ENCODE measurements at regions not wholly inside any gene's neighbourhood (a gene's known extent, or its start where the extent isn't known, plus 50 kb on each side); places are given as distances from the start of the nearest gene placed in this dataset.

DNA sequence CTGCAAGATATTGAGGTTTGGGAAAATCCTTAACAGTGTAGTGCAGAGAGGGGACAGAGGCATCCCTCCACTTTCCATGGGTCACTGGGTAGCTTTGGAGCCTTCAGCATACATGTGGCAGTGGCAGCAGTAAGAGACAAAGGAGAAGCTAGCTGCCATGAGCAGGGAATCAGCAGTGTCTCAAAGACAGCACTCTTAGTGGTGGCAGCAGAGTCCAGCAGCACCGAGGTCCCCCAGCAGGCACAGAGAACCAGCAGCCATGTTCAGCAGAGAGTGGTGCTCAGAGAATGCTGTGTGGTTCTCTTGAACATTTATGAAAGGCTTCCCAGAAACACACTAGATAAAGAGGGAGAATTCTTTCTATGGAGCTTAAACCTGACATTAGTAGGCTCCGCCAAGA, 308.5 kb downstream of the CENPC start:
- intact Hi-C loops (cut with DNase I): no loop called here
- Histone ChIP-seq H3K27me3 (no peaks in the 10 kb centered on the region), H3K4me3 (no peak overlapping the region), H3K4me1 (no peaks in the 10 kb centered on the region), H3K27ac (no peak overlapping the region), H3K9me3 (no peaks in the 10 kb centered on the region), H3K36me3 (no peaks in the 10 kb centered on the region)
- TF ChIP-seq POLR2AphosphoS5 (IDR thresholded peaks at IDR 0.05): no peak
- TF ChIP-seq, protein P1, sequence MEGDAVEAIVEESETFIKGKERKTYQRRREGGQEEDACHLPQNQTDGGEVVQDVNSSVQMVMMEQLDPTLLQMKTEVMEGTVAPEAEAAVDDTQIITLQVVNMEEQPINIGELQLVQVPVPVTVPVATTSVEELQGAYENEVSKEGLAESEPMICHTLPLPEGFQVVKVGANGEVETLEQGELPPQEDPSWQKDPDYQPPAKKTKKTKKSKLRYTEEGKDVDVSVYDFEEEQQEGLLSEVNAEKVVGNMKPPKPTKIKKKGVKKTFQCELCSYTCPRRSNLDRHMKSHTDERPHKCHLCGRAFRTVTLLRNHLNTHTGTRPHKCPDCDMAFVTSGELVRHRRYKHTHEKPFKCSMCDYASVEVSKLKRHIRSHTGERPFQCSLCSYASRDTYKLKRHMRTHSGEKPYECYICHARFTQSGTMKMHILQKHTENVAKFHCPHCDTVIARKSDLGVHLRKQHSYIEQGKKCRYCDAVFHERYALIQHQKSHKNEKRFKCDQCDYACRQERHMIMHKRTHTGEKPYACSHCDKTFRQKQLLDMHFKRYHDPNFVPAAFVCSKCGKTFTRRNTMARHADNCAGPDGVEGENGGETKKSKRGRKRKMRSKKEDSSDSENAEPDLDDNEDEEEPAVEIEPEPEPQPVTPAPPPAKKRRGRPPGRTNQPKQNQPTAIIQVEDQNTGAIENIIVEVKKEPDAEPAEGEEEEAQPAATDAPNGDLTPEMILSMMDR (IDR thresholded peaks at IDR 0.05): no peak
- no peak for TF ChIP-seq POLR2A (IDR thresholded peaks at IDR 0.05)
- TF ChIP-seq EP300 (IDR thresholded peaks at IDR 0.05): no peak
- WGBS, 2 donors: 90 to 92% methylated on average over 2 of the region's 2 CpGs
- DNase-seq: no peak

DNA sequence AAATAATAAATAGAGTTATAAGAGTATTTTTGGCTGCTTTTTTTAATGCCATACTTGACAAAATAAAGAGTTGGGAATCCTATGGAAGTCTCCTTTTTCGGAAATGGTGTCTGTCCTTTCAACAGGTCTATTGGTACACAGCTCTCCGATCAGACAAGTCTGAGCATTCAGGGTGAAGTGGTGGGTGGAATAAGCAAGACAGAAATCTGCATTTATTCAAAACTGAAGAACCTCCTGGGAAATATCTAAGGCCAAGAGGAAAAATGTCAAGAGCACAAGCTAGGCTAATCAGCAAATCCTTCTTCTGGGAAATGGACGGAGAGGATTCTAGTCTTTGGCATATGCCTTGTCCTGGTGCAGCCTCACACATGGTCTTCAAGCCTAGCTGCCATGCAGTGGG, 309.0 kb downstream of the CENPC start:
- H3K27me3 ChIP-seq: no peaks in the 10 kb centered on the region
- no peak for TF ChIP-seq POLR2A (IDR thresholded peaks at IDR 0.05)
- TF ChIP-seq, protein P1 (IDR thresholded peaks at IDR 0.05): no peak
- TF ChIP-seq EP300 (IDR thresholded peaks at IDR 0.05): no peak
- TF ChIP-seq POLR2AphosphoS5 (IDR thresholded peaks at IDR 0.05): no peak
- no peak overlapping the region for H3K4me3 ChIP-seq
- H3K9me3 ChIP-seq: no peaks in the 10 kb centered on the region
- no peaks in the 10 kb centered on the region for H3K4me1 ChIP-seq
- WGBS, 2 donors: 91 to 94% methylated on average over 3 of the region's 3 CpGs
- no peak for DNase-seq
- no peak overlapping the region for H3K27ac ChIP-seq
- intact Hi-C loops (cut with DNase I): no loop called here
- H3K36me3 ChIP-seq: no peaks in the 10 kb centered on the region

DNA sequence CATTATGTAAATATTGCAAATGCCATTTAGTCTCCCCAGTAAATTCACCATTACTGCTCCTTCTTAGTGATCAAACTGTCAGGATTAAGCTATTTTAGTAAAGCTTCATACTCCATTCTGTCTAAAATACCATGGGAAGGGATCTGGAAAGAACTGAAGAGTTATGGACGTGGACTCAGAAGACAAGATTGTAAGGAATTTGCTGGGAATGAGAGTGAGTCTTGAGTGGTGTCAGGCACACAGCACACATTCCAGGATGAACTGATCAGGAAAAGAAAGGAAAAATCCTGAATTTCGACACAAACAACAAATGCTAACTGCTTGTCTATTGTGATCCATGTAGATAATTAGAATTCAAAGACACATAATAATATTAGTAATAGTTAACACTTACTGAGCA, 311.0 kb downstream of the CENPC start:
- Histone ChIP-seq H3K4me1 (no peaks in the 10 kb centered on the region), H3K9me3 (no peaks in the 10 kb centered on the region), H3K36me3 (no peaks in the 10 kb centered on the region), H3K27me3 (no peaks in the 10 kb centered on the region), H3K27ac (no peak overlapping the region), H3K4me3 (no peak overlapping the region)
- intact Hi-C loops (cut with DNase I): no loop called here
- no peak for TF ChIP-seq POLR2AphosphoS5 (IDR thresholded peaks at IDR 0.05)
- TF ChIP-seq, protein P1 (IDR thresholded peaks at IDR 0.05): no peak
- TF ChIP-seq POLR2A (IDR thresholded peaks at IDR 0.05): no peak
- no peak for TF ChIP-seq EP300 (IDR thresholded peaks at IDR 0.05)
- 39 to 56% methylated on average over 2 of the region's 2 CpGs for WGBS, 2 donors
- no peak for DNase-seq

DNA sequence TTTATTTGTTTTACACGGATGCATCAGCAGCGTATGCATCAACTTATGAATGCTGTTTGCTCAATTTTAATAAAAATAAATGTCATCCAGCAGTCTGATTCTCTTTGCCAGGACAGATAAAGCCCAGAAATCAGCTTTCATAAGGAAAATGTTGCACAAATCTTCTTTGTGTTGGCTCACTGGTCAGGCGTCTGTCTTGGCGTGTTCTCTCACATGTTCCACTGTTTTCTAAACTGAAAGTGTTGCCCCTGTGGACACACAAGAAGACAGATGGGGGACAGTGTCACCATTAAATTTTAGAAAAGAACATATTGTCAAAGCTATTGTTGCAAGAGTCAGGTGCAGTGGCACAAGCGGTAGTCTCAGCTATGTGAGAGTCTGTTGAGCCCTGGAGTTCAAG, 316.2 kb downstream of the CENPC start:
- no peak overlapping the region for H3K4me3 ChIP-seq
- DNase-seq: no peak
- intact Hi-C loops (cut with DNase I): no loop called here
- TF ChIP-seq EP300 (IDR thresholded peaks at IDR 0.05): no peak
- TF ChIP-seq, protein P1 (IDR thresholded peaks at IDR 0.05): no peak
- TF ChIP-seq POLR2A (IDR thresholded peaks at IDR 0.05): no peak
- TF ChIP-seq POLR2AphosphoS5 (IDR thresholded peaks at IDR 0.05): no peak
- 86 to 90% methylated on average over 5 of the region's 5 CpGs for WGBS, 2 donors
- no peaks in the 10 kb centered on the region for H3K36me3 ChIP-seq
- H3K27me3 ChIP-seq: no peaks in the 10 kb centered on the region
- no peaks in the 10 kb centered on the region for H3K4me1 ChIP-seq
- H3K27ac ChIP-seq: no peak overlapping the region
- H3K9me3 ChIP-seq: no peaks in the 10 kb centered on the region

DNA sequence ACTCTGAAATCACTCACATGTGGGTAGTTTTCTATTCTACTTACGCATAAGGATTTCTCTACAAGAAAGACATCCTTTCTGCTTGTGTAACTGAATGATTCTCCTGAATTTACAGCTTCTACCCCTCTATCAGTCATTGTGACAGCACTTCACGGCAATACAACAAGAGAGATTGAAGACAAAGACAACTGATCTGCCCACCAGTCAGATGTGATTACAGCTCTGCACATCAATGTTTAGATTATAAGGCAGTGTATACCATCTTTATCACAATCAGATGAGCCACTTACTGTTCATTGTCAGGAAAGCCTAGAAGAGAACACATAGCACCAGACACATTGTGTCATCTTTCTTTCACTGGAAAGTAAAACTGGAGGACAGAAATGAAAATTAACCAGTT, 324.4 kb downstream of the CENPC start:
- intact Hi-C loops (cut with DNase I): no loop called here
- Histone ChIP-seq H3K36me3 (no peaks in the 10 kb centered on the region), H3K9me3 (no peaks in the 10 kb centered on the region), H3K4me3 (no peak overlapping the region), H3K27ac (no peak overlapping the region), H3K4me1 (no peaks in the 10 kb centered on the region), H3K27me3 (no peaks in the 10 kb centered on the region)
- TF ChIP-seq POLR2AphosphoS5 (IDR thresholded peaks at IDR 0.05): no peak
- TF ChIP-seq EP300 (IDR thresholded peaks at IDR 0.05): no peak
- TF ChIP-seq POLR2A (IDR thresholded peaks at IDR 0.05): no peak
- TF ChIP-seq, protein P1 (IDR thresholded peaks at IDR 0.05): no peak
- no peak for DNase-seq
- 70 to 73% methylated on average over 2 of the region's 2 CpGs for WGBS, 2 donors
